Activated B cell treated with CpG ODN at 0.5 μM for 24 hours (primary cell): ENCODE measurements at regions not wholly inside any gene's neighbourhood (a gene's known extent, or its start where the extent isn't known, plus 50 kb on each side); places are given as distances from the start of the nearest gene placed in this dataset.

Experiments
- ATAC-seq: fragments of 200-7000 bp; cut with Tn5 transposase; one replicate; pipeline ENCODE4 v1.10.0; 2021; ENCODE audit warnings: low read depth, mild to moderate bottlenecking, moderate library complexity
- CTCF ChIA-PET: fragments of 350-600 bp; sonication (Branson Sonifier 250); formaldehyde crosslinking; loops from one replicate; lab custom pipeline; 2021; ENCODE audit warnings: antibody characterized with exemption; lab: Charles Lee
- POLR2A ChIA-PET: fragments of 350-600 bp; sonication (Branson Sonifier 250); formaldehyde crosslinking; loops from one replicate; lab custom pipeline; 2021; ENCODE audit warnings: antibody characterized with exemption; lab: Charles Lee
- DNase-seq: peaks from one replicate; pipeline ENCODE4 v3.0.0; 2022
- H3K27ac Mint-ChIP-seq: one replicate; pipeline ENCODE4 v1.8.0; 2020; ENCODE audit warnings: mixed read lengths
- H3K27me3 Mint-ChIP-seq: one replicate; pipeline ENCODE4 v1.8.0; 2021; ENCODE audit warnings: mixed read lengths
- H3K36me3 Mint-ChIP-seq: one replicate; pipeline ENCODE4 v1.8.0; 2021; ENCODE audit warnings: low read depth, mixed read lengths
- H3K4me1 Mint-ChIP-seq: one replicate; pipeline ENCODE4 v1.8.0; 2021; ENCODE audit warnings: mixed read lengths
- H3K4me3 Mint-ChIP-seq: one replicate; pipeline ENCODE4 v1.8.0; 2020; ENCODE audit warnings: mild to moderate bottlenecking, mixed read lengths
- H3K9me3 Mint-ChIP-seq: one replicate; pipeline ENCODE4 v1.8.0; 2020; ENCODE audit warnings: mixed read lengths
- CTCF ChIP-seq: fragments of 200-600 bp; IDR thresholded peaks from one replicate; pipeline ENCODE4 v1.8.0; 2022; ENCODE audit warnings: antibody characterized with exemption, mild to moderate bottlenecking
- intact Hi-C: fragments of 100-400 bp; cut with micrococcal nuclease; formaldehyde crosslinking; loops from one replicate; pipeline ENCODE4 v1.15.1; 2024

GRCh38 chr6:125688138-125688537, 61.3 kb upstream of the HEY2 start:
- CTCF ChIA-PET: no interaction called here
- no peak for ATAC-seq
- H3K4me1 Mint-ChIP-seq: no peaks in the 10 kb centered on the region
- peaks cover 32% of the 10 kb centered on the region for H3K27me3 Mint-ChIP-seq
- no peak for DNase-seq
- POLR2A ChIA-PET: no interaction called here
- intact Hi-C loops: no loop called here
- H3K9me3 Mint-ChIP-seq: peaks cover 21% of the 10 kb centered on the region
- H3K27ac Mint-ChIP-seq: no peak overlapping the region
- no peak for TF ChIP-seq CTCF
- H3K4me3 Mint-ChIP-seq: no peak overlapping the region
- H3K36me3 Mint-ChIP-seq: no peaks in the 10 kb centered on the region

GRCh38 chr6:125693480-125693879, 56.0 kb upstream of the HEY2 start:
- H3K27me3 Mint-ChIP-seq: peaks cover 31% of the 10 kb centered on the region
- peaks cover 13% of the 10 kb centered on the region for H3K9me3 Mint-ChIP-seq
- intact Hi-C loops: no loop called here
- H3K4me3 Mint-ChIP-seq: no peak overlapping the region
- H3K27ac Mint-ChIP-seq: no peak overlapping the region
- no peak for DNase-seq
- CTCF ChIA-PET: no interaction called here
- no peak for TF ChIP-seq CTCF
- no peaks in the 10 kb centered on the region for H3K4me1 Mint-ChIP-seq
- no peak for ATAC-seq
- no peaks in the 10 kb centered on the region for H3K36me3 Mint-ChIP-seq
- POLR2A ChIA-PET: no interaction called here

GRCh38 chr6:125699591-125699990, 49.8 kb upstream of the HEY2 start:
- ChIA-PET CTCF (no interaction called here), POLR2A (no interaction called here)
- Mint-ChIP-seq H3K36me3 (no peaks in the 10 kb centered on the region), H3K9me3 (no peaks in the 10 kb centered on the region), H3K27ac (no peak overlapping the region), H3K4me1 (peaks cover 8% of the 10 kb centered on the region), H3K4me3 (no peak overlapping the region), H3K27me3 (peaks cover 5% of the 10 kb centered on the region)
- TF ChIP-seq CTCF: no peak
- intact Hi-C loops: no loop called here
- DNase-seq (no peak), ATAC-seq (peak; percentile 47)
